Cerebellar cortex (tissue), 1 donor: ENCODE measurements at regions not wholly inside any gene's neighbourhood (a gene's known extent, or its start where the extent isn't known, plus 50 kb on each side); places are given as distances from the start of the nearest gene placed in this dataset.
A peak's percentile ranks its signal among the peaks of the same experiment; 100 is the strongest.
"Not testable (repeated sequence)": the region's sequence is repeated elsewhere in the genome, so short reads cannot be mapped to it uniquely, and the experiment has no call there.

ENCODE experiments used
- DNase-seq: peaks from one replicate; pipeline ENCODE4 v3.0.0-alpha.2; 2015; ENCODE audit warnings: low spot score

DNA sequence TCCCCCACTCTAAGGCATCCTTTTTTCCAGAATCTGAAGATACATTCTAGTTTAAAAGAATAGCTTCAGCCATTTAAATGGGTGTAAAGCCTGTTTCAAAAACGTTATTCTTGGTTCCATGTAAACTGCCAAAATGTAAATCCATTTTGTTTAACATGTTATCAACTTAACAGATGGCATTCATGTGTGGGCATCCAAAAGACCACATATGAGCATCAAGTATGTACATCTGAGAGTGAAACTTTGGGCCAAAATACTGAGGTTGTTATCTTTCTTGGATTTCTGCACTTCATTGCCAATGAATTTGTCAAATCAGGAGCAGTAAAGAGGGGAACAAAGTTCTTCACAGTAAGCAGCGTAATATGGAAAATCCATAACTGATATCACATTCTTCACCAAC is 395.4 kb downstream of the ZNF804A start:
- no peak for DNase-seq

DNA sequence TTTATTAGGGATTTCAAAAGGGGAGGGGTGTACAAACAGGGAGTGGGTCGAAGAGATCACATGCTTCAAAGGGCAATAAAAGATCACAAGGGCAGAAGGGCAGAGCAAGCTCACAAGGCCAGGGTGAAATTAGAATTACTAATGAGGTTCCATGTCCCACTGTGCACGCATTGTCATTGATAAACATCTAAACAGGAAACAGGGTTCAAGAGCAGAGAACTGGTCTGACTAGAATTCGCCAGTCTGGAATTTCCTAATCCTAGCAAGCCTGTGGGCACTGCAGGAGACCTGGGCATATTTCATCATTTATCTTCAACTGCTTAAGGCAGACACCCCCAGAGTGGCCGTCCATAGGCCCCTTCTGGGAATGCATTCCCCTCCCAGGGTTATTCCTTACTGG is 408.2 kb downstream of the ZNF804A start:
- DNase-seq = no peak

DNA sequence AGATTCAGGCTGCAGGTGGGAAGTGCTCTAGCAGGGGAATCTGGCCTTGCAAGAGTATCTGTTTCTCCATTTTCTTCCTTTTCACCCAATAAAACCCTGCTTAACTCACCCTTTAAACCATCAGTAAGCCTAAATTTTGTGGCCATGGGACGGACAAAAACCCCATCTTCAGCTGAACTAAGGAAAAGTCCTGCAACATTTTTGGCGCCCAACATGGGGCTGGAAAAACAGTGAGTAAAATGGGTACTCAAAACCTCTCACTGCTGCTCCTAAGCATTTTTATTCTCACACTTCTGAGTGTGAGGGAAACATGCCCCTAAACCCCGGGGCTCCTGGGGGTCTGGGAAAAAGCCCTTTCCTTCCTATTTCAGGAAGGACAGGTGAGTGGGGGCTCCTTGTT is 414.3 kb downstream of the ZNF804A start:
- DNase-seq = no peak

DNA sequence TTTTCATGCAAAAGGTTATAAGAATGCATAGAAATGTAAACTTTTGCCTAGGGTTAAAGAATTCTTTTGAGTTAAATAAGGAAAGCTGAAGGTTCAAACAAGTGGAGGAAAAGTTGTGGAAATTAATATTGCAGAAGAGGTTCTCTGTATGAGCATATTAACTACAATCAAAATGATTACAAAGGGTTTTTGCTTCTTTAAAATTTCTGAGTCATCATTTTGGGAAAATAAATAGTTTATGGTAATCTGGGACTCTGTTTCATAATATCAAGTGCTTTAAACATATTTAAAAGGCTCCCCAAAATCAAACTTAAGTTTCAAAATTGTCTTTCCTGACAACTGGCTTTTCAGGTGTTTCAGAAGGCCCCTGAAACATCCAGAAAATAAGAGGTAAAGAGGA is 415.7 kb downstream of the ZNF804A start:
- no peak for DNase-seq

DNA sequence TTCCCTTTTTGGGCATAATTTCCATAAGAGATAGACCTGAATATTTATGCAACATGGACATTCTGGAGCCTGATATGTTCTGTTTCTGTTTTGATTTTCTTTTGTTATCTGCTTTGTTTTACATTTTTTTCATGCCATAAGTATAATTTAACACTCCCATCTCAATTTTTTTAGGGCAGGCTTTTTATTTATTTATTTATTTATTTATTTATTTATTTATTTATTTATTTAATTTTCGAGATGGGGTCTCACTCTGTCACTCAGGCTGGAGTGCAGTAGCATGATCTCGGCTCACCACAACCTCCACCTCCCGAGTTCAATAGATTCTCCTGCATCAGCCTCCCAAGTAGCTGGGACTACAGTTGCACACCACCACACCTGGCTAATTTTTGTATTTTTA is 427.6 kb downstream of the ZNF804A start:
- DNase-seq = not testable (repeated sequence)

DNA sequence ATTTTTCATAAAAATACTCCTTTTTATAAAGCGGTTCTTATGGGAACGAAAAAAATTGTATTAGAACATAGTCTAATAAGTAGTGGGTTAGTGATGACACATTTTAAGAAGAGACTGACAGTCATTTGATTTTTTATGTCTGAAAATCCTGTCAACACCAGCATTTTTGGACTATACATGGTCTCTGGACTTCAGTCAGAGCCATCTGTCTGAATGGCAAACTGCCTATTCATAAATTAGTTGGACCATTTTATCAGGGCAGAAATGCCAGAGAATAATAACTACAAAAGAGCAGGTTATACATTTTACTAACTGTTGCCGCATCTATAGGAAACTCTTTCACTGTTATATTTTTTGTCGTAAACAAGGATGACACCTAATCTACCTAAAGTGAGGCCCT is 437.6 kb downstream of the ZNF804A start:
- DNase-seq = peak; percentile 87

DNA sequence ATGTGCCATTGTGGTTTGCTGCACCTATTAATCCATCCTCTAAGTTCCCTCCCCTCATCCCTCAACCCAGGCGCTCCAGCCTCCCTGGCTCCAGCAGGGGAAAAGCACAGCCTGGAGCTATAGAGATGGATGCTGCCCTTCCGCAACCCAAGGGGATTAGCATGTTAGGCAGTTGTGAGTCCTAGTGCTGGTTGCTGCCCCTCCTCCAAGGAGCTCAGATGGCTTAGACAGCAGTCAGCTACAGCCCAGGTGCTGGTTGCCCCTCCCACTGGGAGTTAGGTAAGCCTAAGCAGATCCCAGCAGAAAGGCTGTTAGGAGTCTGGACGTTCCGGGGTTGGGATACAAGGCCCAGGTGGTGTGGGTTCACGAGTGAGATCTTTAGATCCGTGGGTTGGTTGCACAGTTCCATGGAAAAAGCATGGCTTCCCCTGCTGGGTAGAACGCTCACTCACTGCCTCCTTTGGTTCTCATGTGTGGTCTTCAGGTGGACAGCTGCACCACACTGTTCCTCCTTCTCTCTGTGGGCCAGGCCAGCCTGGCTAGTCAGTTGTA is 446.1 kb downstream of the ZNF804A start:
- DNase-seq = no peak

DNA sequence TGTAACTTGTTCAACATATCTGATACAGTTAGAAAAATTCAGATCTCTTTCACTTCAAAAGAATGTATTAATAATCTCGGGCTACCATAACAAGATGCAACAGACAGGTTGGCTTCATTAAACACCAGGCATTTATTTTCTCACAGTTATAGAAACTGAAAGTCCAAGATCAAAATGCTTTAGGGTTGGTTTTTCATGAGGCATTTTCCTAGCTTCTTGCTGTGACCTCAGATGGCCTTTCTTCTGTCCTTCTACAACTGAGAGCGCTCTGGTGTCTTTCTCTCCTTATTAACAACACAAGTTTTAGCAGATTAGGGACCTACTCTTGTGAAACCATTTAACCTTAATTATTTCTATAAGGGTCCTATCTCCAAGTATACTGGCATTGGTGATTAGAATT is 452.5 kb downstream of the ZNF804A start:
- no peak for DNase-seq

DNA sequence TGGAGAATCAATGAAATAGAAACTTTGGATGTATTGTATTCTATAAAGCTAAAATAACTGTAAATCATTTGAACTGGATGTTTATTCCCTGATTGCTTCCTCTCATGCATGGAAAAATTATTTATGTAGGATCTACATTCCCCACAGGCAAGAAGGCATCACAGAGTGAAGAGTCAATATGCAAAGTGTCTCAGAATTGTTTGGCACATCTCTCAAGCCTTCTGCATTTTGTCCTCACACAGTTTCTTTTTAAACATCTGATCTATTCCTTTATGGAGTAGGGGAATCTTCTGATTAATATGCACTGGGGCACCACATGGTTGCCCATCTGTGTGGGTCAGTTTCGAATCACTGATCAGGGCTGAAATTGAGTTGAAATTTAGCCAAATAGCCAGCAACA is 465.4 kb downstream of the ZNF804A start:
- peak; percentile 33 for DNase-seq

DNA sequence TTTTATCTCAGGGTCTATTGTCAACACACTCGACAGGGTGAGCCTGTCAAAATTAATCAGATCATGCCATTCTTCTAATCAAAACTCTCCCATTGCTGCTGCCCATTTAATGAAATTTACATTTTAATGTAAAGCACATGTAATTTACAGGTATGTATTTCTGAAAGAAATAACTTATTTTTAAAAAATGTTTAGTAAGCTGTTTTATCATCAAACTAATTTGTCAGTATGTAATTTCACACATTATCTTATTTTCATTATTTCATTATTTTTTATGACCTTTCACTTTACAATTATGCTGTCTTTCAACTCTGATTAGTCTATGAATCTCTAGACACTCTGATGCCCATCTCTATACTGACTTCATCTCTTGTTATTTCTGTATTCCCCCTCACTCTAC is 467.8 kb downstream of the ZNF804A start:
- no peak for DNase-seq

DNA sequence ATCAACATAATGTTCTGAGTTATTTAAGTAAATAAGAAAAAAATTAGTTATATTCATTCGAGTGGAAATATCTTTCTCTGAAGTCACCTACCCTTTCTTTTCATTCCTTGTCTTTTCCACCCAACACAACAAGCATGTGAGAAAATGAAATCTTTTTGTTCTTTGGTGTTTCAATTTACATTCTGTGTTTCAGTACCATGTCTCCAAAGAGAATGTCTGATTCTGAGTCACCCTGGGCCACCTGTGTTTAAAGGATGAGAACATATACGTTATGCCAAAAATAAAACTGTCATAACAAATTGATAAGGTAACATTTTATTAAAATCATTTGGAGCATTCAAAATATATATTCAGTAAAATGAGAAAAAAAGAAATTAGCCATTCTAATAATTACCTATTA is 470.8 kb downstream of the ZNF804A start:
- no peak for DNase-seq

DNA sequence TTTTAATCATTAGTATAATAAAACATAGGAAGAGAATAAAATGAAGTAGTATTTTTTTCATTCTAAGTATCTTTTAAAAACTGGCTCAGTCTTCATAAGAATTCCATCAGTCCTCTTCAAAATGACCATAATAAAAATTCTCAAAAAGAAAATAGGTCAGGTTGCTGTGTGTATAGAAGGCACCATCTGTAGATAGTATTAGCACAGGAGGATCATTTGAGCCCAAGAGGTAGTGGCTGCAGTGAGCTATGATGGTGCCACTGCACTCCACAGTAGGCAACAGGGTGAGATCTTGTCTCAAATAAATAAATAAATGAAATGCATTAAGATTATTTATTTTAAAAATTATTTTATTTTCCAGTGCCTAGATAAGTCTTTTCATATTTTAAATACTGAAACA is 475.8 kb downstream of the ZNF804A start:
- peak; percentile 59 for DNase-seq

DNA sequence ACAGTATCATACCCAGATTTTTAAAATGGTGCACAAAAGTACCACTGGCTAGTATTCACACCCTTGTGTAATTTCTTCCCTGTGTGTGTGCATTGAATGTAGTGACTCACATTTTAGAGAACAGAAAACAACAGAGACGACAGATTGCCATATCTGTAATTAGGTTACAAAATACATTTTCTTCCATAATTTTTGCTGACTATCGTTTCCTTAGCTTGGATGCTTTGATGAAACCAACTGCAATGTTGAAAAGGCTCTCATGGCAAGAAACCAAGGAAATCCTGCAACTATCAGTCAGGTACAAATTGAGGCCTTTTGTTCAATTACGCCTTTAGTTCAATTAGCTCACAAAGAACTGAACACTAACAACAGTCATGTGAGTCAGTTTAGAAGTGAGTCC is 484.4 kb downstream of the ZNF804A start:
- no peak for DNase-seq

DNA sequence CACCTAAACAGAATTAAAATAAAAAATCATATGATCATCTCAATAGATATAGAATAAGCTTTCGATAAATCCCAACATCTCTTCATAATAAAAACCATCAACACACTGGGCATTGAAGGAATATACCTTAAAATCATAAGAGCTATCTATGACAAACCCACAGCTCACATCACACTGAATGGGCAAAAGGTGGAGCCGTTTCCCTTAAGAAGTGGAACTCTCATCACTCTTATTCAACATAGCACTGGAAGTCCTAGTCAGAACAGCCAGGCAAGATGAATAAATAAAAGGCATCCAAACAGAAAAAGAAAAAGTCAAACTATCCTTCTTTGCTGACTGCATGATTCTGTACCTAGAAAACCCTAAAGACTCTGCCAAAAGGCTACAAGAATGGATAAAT is 510.3 kb downstream of the ZNF804A start:
- DNase-seq = peak; percentile 13

DNA sequence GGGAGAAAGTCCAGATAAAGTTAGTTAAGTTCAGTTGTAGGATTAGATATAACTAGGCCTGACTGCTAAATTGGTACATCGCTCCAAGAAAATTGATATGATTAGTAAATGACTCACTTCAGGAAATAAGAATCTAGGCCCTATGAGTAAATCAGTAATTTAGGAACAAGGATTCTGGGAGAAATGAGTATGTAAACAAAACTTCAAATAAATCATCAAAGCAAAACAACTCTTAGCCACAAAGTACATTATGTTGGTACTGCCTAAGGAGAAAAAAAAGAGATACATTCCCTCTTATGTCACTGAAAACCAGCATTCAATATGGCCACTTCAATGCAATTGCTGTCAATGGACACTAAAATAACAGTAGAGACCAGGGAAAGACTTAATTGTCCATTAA is 529.1 kb downstream of the ZNF804A start:
- DNase-seq = no peak

DNA sequence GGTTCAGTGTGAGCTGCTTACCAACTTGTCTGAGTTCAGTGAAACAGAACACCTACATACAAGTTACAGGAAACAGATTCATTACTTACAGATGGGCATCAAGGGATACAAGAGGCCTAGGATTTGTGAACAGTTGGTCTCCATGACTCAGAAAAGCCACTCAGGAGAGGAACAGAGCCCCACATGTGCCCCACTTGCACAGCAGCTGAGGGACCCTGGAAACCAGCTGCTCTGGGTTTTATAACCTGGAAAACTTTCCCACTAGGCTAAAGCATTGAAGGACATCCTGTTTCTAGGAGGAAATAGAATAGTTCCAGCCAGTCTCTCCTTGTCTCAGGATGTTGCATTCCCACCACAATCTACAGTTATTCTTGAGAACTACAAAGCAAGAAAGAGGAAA is 530.0 kb downstream of the ZNF804A start:
- no peak for DNase-seq

DNA sequence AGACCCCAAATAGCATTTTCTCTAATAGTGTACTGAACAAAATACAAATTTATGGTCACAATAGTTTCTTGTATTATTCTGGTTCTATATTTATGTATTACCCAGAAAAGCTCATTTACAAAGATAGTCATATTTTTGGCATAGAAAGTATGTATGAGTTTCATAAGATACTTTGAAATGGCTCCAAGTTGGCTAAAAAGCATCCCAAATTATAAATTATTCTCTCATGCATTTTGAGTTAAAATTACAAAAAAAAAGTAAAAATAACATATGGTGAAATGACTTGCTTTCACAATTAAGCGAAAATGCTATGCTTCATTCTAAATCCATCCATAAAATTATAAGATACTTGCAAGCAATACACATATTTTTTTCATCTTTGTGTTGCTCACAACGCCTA is 530.7 kb downstream of the ZNF804A start:
- no peak for DNase-seq

DNA sequence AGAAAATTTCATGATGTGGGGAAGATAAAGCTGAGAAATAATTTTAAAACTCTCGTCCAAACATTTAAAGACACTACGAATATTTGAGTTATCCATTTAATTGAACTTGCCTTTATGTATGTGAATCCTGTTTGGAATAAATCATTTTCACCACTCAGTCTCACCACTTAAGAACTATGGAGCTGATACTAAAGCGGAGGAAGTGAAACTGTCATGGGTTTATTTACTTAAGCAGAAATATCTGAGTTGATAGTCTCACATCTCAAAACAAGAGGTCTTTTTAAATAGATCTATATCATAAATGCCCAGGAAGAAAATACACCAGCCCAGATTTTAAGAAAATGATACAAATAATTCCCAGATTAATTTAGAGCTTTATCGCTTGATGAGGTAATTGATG is 532.4 kb downstream of the ZNF804A start:
- no peak for DNase-seq

DNA sequence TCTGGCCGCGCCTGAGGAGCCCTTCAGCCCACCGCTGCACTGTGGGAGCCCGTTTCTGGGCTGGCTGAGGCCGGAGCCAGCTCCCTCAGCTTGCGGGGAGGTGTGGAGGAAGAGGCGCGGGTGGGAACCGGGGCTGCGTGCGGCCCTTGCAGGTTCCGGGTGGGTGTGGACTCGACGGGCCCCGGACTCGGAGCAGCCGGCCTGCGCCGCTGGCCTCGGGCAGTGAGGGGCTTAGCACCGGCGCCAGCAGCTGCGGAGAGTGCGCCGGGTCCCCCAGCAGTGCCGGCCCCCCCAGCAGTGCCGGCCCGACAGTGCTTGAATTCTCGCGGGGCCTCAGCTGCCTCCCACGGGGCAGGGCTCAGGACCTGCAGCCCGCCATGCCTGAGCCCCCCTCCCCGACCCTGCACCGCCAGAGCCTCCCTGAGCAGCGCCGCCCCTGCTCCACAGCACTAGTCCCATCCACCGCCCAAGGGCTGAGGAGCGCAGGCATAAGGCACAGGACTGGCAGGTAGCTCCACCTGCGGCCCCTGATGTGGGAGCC is 534.2 kb downstream of the ZNF804A start:
- DNase-seq = no peak

DNA sequence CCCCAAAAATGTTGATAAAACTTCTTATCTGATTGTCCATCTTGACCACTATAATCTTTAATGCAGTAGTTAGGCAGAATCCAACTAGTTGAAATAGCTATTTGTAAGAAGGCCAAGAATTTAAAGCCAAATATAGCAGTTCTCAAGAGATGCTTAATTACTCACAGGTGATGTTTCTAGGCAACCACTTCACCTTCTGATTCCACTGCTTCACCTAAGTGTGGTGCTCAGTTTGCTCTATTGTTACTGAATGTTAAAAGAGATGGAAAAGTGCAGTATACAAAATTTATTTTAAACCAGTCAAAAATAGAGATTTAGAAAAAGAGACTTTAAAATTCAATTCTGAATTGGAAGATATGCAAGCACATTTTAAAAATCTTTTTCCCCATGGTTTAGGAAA is 539.4 kb downstream of the ZNF804A start:
- peak; percentile 35 for DNase-seq

DNA sequence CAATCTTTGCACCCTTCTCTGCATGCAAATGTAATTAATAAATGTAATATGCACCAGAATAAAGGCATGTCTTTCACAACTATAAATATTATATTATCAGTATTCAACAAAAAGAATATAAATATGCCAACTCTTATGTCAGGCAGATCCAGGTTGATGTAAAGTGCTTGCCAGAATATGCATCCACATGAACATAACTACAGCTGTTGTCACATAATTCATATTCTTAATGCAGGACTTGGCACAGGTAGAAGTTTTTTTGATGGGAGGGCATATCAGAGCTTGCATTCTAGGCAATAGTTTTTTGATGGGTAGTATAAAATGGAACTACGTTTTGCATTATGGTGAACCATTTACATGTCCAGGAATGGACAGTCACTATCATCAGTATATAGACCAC is 544.3 kb downstream of the ZNF804A start:
- DNase-seq = no peak

DNA sequence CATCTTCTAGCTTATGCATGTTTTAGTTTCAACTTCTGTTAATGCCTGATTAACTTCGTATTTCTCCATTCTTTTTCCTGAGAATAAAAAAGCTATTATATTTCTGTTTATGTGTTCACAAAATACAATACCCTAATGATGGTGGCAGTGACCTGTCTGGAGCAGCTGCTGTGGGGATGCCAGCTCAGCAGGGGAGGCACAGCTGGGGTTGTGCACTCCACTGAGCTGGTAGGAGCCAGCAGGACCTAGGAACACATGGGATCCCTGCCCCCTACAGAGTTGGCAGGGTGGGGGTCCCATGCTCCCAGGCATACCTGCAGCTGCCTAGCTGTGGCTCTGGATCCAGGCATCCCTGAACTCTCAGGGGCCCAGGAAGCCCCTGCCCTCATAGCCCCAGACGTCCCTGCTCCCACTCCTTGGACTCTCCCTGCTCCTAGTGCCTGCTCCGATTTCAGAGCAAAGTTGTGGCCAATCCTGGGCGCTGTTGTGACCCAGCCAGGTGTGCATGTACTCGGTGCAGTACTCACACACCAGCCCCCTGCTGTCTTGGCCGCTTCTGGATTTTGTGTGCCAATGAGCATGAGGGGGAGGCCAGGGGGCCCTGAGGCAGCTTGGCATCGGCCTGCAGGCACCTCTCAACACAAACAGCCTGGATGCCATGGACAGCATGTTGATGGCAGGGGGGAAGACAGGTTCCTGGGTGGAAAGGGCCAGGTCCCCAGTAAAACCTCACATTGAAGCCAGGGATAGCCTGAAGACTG is 546.0 kb downstream of the ZNF804A start:
- DNase-seq = no peak

DNA sequence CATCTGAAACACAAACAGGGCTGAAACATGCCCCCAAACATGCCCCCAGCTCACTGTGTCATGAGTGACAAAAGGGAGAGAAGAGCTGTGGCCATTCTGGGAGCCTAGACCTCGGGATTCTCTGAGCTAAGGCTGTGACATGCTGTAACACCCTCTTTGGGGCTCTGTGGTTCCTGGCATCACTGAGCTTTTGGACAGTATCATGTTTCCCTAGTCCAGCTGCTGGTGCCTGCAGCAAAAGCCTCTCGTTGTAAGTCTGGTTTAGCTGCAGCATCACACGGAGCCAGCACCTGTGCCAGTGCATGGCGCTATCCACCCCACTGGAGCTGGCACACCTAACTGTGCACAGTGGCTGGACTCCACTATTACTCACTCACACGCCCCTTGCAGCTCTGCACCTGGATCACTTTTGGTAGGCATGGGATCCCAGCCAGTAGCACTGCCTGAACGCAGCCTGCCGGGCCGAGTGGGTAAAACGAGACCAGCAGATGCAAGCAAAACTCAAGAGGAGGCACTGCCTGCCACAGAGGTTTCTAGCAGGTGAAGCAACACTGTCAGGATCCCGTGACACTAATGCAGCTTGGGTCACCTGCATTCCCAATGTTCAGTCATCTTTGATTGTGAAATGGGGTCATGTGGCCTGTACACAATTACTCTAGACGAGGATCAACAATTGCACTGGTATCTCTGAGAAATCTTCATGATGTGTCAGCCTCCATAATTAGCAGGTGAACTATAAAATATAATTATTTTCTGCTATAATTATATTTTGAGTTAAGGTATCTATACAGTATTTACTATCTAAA is 547.2 kb downstream of the ZNF804A start:
- DNase-seq = no peak
